AG04449 (cell line): ENCODE measurements at regions not wholly inside any gene's neighbourhood (a gene's known extent, or its start where the extent isn't known, plus 50 kb on each side); places are given as distances from the start of the nearest gene placed in this dataset.
A peak's percentile ranks its signal among the peaks of the same experiment; 100 is the strongest.

ENCODE experiments used
- CTCF ChIA-PET: fragments of 350-600 bp; formaldehyde crosslinking; extraction: SDS; loops from one replicate; lab custom pipeline; 2021; ENCODE audit warnings: antibody characterized with exemption; lab: Yijun Ruan, JAX
- POLR2A ChIA-PET: fragments of 400-600, 350-600 bp; formaldehyde crosslinking; extraction: SDS; loops from one replicate; lab custom pipeline; 2020; ENCODE audit warnings: antibody characterized with exemption, inconsistent platforms; lab: Yijun Ruan, JAX
- DNase-seq: peaks from one replicate; pipeline ENCODE4 v3.0.0-alpha.2; 2010; ENCODE audit warnings: low read depth, low spot score
- H3K4me3 ChIP-seq: 2 replicates; pipeline ENCODE4 v1.5.1; 2011; ENCODE audit warnings: low read depth, mild to moderate bottlenecking, control low read depth, low read length
- CTCF ChIP-seq: IDR thresholded peaks from one replicate; pipeline ENCODE4 v1.5.1; 2011; ENCODE audit warnings: mild to moderate bottlenecking, moderate library complexity, low read length, control low read depth, inconsistent platforms; ENCODE audit not compliant: insufficient read depth; ENCODE audit errors: missing control alignments

DNA sequence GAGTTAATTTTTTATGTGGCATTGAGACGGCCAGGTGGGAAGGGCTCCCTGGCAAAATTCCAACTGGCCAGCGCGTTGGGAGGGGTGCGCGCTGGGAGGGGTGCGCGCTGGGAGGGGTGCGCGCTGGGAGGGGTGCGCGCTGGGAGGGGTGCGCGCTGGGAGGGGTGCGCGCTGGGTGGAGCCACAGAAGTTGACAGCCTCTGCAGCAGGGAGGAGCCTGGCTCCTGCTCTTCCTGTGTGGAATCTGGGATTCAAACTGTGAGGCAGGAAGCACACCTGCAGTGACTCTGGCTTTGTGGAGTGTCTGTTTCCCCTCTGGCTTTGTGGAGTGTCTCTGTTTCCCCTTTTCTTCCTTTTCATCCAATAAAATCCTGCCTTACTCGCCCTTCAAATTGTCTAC lies 147.9 kb upstream of the CBLN2 start:
- TF ChIP-seq CTCF, result no peak
- no peak for DNase-seq
- no peak overlapping the region for H3K4me3 ChIP-seq
- ChIA-PET POLR2A (no interaction called here), CTCF (no interaction called here)

DNA sequence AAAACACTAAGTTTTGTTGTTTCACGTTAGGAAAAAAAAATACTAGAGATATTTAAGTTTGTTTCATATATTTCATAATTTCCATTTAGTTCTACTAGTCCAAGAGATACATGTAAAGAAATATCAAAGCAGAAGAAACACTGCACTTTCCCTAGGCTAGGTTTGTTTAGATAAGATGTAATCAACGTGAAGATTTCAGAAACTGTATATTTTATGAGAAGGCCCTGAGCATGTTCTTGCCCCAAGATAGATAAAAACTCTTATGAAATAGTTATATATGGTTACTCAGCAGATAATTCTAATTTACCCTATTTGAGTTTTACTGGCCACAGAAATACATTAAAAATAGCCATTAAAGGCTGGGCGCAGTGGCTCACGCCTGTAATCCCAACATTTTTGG lies 143.6 kb upstream of the CBLN2 start:
- DNase-seq, result no peak
- TF ChIP-seq CTCF, result no peak
- ChIA-PET CTCF (no interaction called here), POLR2A (no interaction called here)
- H3K4me3 ChIP-seq, result no peak overlapping the region

DNA sequence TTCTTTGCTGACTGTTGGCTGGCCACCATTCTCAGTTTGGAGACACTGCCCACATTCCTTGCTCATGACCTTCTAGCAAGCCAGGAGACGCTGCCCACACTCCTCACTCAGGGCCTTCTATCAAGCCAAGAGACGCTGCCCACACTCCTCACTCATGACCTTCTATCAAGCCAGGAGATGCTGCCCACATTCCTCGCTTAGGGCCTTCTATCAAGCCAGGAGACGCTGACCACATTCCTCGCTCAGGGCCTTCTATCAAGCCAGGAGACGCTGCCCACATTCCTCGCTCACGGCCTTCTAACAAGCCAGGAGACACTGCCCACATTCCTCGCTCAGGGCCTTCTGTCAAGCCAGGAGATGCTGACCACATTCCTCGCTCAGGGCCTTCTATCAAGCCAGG lies 131.3 kb upstream of the CBLN2 start:
- TF ChIP-seq CTCF, result no peak
- CTCF ChIA-PET, result no interaction called here
- DNase-seq, result no peak
- H3K4me3 ChIP-seq, result no peak overlapping the region
- POLR2A ChIA-PET, result no interaction called here

DNA sequence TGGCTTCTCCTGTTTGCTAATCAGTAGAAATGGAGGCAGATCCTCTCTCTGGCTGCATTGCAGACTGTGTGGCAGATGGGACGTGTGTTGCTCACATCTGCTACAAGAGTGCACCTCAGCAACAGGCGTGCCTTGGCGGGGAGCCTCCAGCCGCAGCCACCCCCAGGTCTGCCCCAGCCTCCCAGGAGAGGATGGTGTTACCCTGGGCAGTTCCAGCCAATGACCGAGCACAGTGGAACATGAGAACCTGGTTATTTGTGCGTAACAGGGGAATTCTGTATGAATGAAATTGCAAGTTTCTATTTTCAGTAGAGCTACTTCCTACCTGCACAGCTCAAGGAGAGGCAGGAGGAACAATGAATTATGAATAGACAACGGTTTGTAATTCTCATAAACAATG lies 130.6 kb upstream of the CBLN2 start:
- no peak for TF ChIP-seq CTCF
- ChIA-PET CTCF (no interaction called here), POLR2A (no interaction called here)
- H3K4me3 ChIP-seq, result no peak overlapping the region
- DNase-seq, result no peak

GRCh38 chr18:72673242-72673641 lies 129.1 kb upstream of the CBLN2 start:
- DNase-seq, result no peak
- ChIA-PET POLR2A (no interaction called here), CTCF (no interaction called here)
- no peak for TF ChIP-seq CTCF
- H3K4me3 ChIP-seq, result no peak overlapping the region

DNA sequence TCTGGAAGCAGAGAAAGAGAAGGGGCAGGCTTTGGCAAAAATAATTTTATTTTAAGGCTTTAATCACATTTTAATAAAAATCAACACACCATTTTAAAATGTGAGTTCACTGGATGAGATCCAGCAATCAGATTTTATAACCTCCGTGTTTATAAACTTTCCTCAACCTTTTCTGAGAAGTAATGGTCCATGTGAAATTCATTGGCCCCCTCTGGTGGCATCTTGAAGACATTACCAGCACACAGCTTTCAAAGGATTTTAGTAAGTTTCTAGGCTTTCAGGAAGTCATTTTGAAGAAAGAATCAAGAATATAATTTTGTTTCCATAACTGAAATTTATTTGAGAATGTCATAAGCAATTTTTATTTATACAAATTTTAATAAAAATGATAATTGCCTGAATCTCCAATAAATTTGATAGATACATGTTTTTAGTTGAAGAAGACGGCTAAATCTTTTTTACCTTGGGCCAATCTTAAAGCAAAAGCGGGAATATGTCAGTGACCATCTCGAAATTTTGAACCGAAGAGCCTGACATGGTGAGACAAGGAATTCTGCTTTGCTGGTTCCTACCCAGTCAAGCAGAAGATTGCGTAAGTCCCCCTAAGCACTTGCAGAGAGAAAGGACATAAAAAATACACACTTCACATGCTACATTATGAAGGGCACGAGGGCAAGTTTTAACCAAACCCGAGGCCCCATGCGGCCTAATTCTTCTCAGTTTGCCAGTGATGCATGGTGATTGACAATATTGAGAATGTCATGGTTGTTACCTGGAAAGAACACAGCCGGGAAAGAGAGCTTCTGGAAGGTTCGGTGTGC lies 128.4 kb upstream of the CBLN2 start:
- no peak for DNase-seq
- TF ChIP-seq CTCF, result peak; percentile 41
- H3K4me3 ChIP-seq, result no peak overlapping the region
- POLR2A ChIA-PET, result no interaction called here
- CTCF ChIA-PET, result interaction anchor here (1.3 kb wide), 1 partner anchor 7 kb away, joined by 4 read pairs; no protein-coding TSS in a partner anchor
